Loucy (cell line): ENCODE measurements at regions not wholly inside any gene's neighbourhood (a gene's known extent, or its start where the extent isn't known, plus 50 kb on each side); places are given as distances from the start of the nearest gene placed in this dataset.

Experiments used
- EZH2phosphoT487 ChIP-seq: fragments of 200-600 bp; IDR thresholded peaks from 2 replicates; pipeline ENCODE4 v1.6.1; 2018; ENCODE audit warnings: antibody characterized with exemption, mild to moderate bottlenecking, moderate library complexity, borderline replicate concordance
- TF ChIP-seq, protein P1 (sequence below): fragments of 200-600 bp; sonication (generic); conservative IDR thresholded peaks from 2 replicates; pipeline ENCODE4 v1.5.1; 2014; ENCODE audit warnings: mild to moderate bottlenecking, antibody characterized with exemption, low read length

DNA sequence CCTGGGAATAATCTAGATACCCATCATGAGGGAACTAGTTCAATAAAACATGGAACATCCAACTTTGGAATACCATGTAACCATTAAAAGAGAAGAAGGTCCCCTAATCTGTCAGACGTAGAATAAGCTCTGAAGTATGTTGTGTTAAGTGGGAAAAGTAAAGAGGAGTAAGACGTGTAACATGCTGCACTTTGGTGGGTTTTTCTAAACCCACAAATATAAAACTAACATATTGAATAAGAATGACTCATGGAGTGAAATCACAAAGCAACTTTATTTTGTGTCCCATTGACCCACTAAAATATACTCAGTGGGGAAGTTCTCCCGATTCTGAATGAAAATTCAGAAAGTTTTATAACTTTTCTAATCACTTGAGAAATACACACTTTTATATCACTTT, 67.9 kb upstream of the PIK3R1 start:
- TF ChIP-seq, protein P1, sequence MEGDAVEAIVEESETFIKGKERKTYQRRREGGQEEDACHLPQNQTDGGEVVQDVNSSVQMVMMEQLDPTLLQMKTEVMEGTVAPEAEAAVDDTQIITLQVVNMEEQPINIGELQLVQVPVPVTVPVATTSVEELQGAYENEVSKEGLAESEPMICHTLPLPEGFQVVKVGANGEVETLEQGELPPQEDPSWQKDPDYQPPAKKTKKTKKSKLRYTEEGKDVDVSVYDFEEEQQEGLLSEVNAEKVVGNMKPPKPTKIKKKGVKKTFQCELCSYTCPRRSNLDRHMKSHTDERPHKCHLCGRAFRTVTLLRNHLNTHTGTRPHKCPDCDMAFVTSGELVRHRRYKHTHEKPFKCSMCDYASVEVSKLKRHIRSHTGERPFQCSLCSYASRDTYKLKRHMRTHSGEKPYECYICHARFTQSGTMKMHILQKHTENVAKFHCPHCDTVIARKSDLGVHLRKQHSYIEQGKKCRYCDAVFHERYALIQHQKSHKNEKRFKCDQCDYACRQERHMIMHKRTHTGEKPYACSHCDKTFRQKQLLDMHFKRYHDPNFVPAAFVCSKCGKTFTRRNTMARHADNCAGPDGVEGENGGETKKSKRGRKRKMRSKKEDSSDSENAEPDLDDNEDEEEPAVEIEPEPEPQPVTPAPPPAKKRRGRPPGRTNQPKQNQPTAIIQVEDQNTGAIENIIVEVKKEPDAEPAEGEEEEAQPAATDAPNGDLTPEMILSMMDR: no peak
- no peak for TF ChIP-seq EZH2phosphoT487
